ENCODE measurements at regions not wholly inside any gene's neighbourhood (a gene's known extent, or its start where the extent isn't known, plus 50 kb on each side); places are given as distances from the start of the nearest gene placed in this dataset.

GRCh38 chr5:27208051-27208450 is 169.7 kb upstream of the CDH9 start:
- Histone ChIP-seq H3K36me3 (ENCODE audit: control insufficient read depth in 1 of 2, insufficient read depth in 2 of 2, low read length in 2 of 2) (no peaks in the 10 kb centered on the region), H3K27ac (ENCODE audit: low read length) (no peak overlapping the region), H3K4me3 (ENCODE audit: low read depth in 1 of 2, low read length in 2 of 2) (no peak overlapping the region), H3K27me3 (ENCODE audit: low read depth, low read length) (no peaks in the 10 kb centered on the region), H3K9me3 (ENCODE audit: control insufficient read depth in 1 of 2, low read length in 2 of 2) (peaks cover 0 to 13% of the 10 kb centered on the region in 2 donors), H3K4me1 (ENCODE audit: control insufficient read depth in 1 of 2, insufficient read depth in 2 of 2, low read length in 2 of 2) (no peaks in the 10 kb centered on the region)

DNA sequence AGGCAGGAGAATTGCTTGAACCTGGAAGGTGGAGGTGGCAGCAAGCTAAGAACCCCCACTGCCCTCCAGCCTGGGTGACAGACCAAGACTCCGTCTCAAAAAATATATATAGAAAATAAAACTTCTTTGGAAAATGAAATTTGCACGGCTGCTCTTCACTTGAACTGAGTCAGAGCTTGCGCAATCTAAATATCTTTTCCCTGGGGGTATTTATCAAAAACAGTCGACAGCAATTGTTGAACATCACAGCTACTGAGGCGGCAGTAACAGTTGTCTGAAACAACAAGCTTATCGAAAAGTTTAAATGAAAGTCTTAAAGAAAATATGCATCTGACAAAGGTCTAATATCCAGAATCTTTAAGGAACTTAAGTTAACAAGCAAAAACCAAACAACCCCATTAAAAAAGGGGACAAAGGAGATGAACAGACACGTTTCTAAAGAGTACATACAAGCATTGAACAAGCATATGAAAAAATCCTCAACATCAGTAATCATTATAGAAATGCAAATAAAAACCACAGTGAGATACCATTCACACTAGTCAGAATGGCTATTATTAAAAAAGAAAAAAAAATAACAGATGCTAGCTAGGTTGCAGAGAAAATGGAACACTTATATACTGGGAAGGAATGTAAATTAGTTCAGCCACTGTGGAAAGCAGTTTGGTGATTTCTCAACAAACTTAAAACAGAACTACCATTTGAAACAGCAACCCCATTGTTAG is 153.6 kb upstream of the CDH9 start:
- H3K36me3 ChIP-seq (ENCODE audit: control insufficient read depth in 1 of 2, insufficient read depth in 2 of 2, low read length in 2 of 2), result no peaks in the 10 kb centered on the region
- no peaks in the 10 kb centered on the region for H3K9me3 ChIP-seq (ENCODE audit: control insufficient read depth in 1 of 2, low read length in 2 of 2)

DNA sequence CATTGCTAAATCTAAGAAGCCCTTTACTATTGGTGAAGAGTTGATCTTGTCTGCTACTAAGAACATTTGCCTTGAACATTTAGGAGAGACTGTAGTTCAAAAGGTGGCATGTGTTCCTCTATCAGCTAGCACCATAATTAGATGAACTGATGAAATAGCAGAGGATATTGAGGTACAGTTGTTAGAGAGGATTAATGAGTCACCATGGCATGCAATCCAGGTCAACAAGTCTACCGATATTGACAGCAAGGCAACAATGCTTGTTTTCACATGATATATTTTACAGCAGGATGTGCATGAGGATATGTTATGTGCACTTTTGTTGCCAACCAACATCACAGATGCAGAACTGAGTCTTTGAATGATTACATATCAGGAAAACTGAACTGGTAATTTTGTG is 134.3 kb upstream of the CDH9 start:
- Histone ChIP-seq H3K4me1 (ENCODE audit: control insufficient read depth in 1 of 2, insufficient read depth in 2 of 2, low read length in 2 of 2) (no peaks in the 10 kb centered on the region), H3K9me3 (ENCODE audit: control insufficient read depth in 1 of 2, low read length in 2 of 2) (no peaks in the 10 kb centered on the region), H3K4me3 (ENCODE audit: low read depth in 1 of 2, low read length in 2 of 2) (no peak overlapping the region), H3K27ac (ENCODE audit: low read length) (no peak overlapping the region), H3K36me3 (ENCODE audit: control insufficient read depth in 1 of 2, insufficient read depth in 2 of 2, low read length in 2 of 2) (no peaks in the 10 kb centered on the region), H3K27me3 (ENCODE audit: low read depth, low read length) (no peaks in the 10 kb centered on the region)

More for the DNA sequence above, 153.6 kb upstream of the CDH9 start:
- no peak overlapping the region for H3K4me3 ChIP-seq (ENCODE audit: low read depth in 1 of 2, low read length in 2 of 2)
- H3K27ac ChIP-seq (ENCODE audit: low read length), result no peak overlapping the region
- no peaks in the 10 kb centered on the region for H3K4me1 ChIP-seq (ENCODE audit: control insufficient read depth in 1 of 2, insufficient read depth in 2 of 2, low read length in 2 of 2)
- no peaks in the 10 kb centered on the region for H3K27me3 ChIP-seq (ENCODE audit: low read depth, low read length)

DNA sequence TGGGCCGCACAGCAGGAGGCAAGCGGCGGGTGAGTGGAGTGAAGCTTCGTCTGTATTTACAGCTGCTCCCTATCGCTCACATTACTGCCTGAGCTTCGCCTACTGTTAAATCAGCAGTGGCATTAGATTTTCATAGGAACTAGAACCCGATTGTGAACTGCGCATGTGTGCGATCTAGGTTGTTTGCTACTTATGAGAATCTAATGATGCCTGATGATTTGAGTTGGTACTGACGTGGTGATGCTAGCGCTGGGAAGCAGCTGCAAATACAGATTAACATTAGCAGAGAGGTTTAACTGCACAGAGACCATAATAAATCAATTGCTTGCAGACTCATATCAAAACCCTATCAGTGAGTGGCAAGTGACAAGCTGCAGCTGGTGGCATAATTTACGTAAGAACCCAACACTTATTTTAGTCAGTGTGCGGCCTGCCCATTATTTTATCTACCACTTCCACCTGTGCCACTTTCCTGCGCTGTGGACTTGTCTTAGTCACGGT is 133.4 kb upstream of the CDH9 start:
- no peaks in the 10 kb centered on the region for H3K9me3 ChIP-seq (ENCODE audit: control insufficient read depth in 1 of 2, low read length in 2 of 2)
- no peaks in the 10 kb centered on the region for H3K4me1 ChIP-seq (ENCODE audit: control insufficient read depth in 1 of 2, insufficient read depth in 2 of 2, low read length in 2 of 2)
- H3K4me3 ChIP-seq (ENCODE audit: low read depth in 1 of 2, low read length in 2 of 2), result no peak overlapping the region
- no peak overlapping the region for H3K27ac ChIP-seq (ENCODE audit: low read length)
- no peaks in the 10 kb centered on the region for H3K36me3 ChIP-seq (ENCODE audit: control insufficient read depth in 1 of 2, insufficient read depth in 2 of 2, low read length in 2 of 2)
- no peaks in the 10 kb centered on the region for H3K27me3 ChIP-seq (ENCODE audit: low read depth, low read length)

DNA sequence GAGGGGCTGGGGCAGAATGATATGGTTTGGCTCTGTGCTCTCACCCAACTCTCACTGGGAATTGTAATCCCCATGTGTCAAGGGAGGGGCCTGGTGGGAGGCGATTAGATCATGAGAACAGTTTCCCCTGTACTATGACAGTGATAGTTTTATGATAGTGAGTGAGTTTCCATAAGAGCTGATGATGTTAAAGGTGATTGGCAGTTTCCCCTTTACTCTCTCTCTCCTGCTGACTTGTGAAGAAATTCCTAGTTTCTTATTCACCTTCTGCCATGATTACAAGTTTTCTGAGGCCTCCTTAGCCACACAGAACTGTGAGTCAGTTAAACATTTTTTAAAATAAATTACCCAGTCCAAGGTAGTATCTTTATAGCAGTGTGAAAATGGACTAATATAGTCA is 120.4 kb upstream of the CDH9 start:
- Histone ChIP-seq H3K36me3 (ENCODE audit: control insufficient read depth in 1 of 2, insufficient read depth in 2 of 2, low read length in 2 of 2) (no peaks in the 10 kb centered on the region), H3K9me3 (ENCODE audit: control insufficient read depth in 1 of 2, low read length in 2 of 2) (peaks cover 5 to 15% of the 10 kb centered on the region in 2 donors), H3K27ac (ENCODE audit: low read length) (no peak overlapping the region), H3K27me3 (ENCODE audit: low read depth, low read length) (no peaks in the 10 kb centered on the region), H3K4me1 (ENCODE audit: control insufficient read depth in 1 of 2, insufficient read depth in 2 of 2, low read length in 2 of 2) (no peaks in the 10 kb centered on the region), H3K4me3 (ENCODE audit: low read depth in 1 of 2, low read length in 2 of 2) (no peak overlapping the region)

- H3K36me3 ChIP-seq (ENCODE audit: control insufficient read depth in 1 of 2, insufficient read depth in 2 of 2, low read length in 2 of 2), result no peaks in the 10 kb centered on the region
- no peaks in the 10 kb centered on the region for H3K4me1 ChIP-seq (ENCODE audit: control insufficient read depth in 1 of 2, insufficient read depth in 2 of 2, low read length in 2 of 2)
- H3K27ac ChIP-seq (ENCODE audit: low read length), result no peak overlapping the region
- H3K27me3 ChIP-seq (ENCODE audit: low read depth, low read length), result no peaks in the 10 kb centered on the region
- H3K9me3 ChIP-seq (ENCODE audit: control insufficient read depth in 1 of 2, low read length in 2 of 2), result peaks cover 5 to 15% of the 10 kb centered on the region in 2 donors
- no peak overlapping the region for H3K4me3 ChIP-seq (ENCODE audit: low read depth in 1 of 2, low read length in 2 of 2)
Measured at GRCh38 chr5:27158171-27158570, 119.8 kb upstream of the CDH9 start.

GRCh38 chr5:27144456-27144855 is 106.1 kb upstream of the CDH9 start:
- Histone ChIP-seq H3K27me3 (ENCODE audit: low read depth, low read length) (no peaks in the 10 kb centered on the region), H3K27ac (ENCODE audit: low read length) (no peak overlapping the region), H3K4me3 (ENCODE audit: low read depth in 1 of 2, low read length in 2 of 2) (no peak overlapping the region), H3K4me1 (ENCODE audit: control insufficient read depth in 1 of 2, insufficient read depth in 2 of 2, low read length in 2 of 2) (no peaks in the 10 kb centered on the region), H3K9me3 (ENCODE audit: control insufficient read depth in 1 of 2, low read length in 2 of 2) (no peaks in the 10 kb centered on the region), H3K36me3 (ENCODE audit: control insufficient read depth in 1 of 2, insufficient read depth in 2 of 2, low read length in 2 of 2) (no peaks in the 10 kb centered on the region)

DNA sequence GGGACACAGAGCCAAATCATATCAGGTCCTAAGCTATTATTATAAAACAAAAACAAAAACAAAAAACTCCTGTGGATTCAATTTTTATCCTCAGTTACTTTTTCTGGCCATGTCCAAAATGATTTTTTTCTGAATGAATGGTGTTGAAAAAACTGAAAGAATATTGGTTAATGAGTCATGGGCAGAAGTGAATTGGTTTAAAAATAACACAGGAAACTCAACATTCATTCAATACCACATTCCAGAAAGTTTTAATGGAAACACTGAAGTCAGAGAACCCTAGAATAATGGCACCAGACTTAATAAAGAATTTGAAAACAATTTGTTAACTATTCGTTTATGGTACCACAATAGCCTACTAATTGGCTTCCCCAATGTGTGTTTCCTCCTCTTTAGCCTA is 102.4 kb upstream of the CDH9 start:
- Histone ChIP-seq H3K27ac (ENCODE audit: low read length) (no peak overlapping the region), H3K36me3 (ENCODE audit: control insufficient read depth in 1 of 2, insufficient read depth in 2 of 2, low read length in 2 of 2) (no peaks in the 10 kb centered on the region), H3K27me3 (ENCODE audit: low read depth, low read length) (no peaks in the 10 kb centered on the region), H3K4me3 (ENCODE audit: low read depth in 1 of 2, low read length in 2 of 2) (no peak overlapping the region), H3K4me1 (ENCODE audit: control insufficient read depth in 1 of 2, insufficient read depth in 2 of 2, low read length in 2 of 2) (no peaks in the 10 kb centered on the region), H3K9me3 (ENCODE audit: control insufficient read depth in 1 of 2, low read length in 2 of 2) (no peaks in the 10 kb centered on the region)

DNA sequence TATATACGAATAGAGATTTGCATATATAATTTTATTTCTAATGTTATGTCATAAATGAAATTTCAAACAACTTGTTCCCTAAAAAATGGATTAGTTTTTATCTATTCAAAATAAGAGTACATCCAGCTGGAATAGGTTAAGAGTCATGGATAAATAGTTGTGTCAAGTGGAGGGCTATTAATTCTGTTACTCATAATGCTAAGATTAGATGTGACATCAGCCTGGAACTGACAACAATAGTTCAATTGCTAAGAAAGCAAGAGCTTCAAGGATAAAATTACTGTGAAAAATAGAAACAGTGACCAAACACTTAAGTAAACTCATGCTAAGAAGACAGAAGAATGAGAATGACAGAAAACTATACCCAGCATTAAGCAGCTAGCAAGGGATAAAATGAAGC is 92.2 kb upstream of the CDH9 start:
- Histone ChIP-seq H3K4me1 (ENCODE audit: control insufficient read depth in 1 of 2, insufficient read depth in 2 of 2, low read length in 2 of 2) (no peaks in the 10 kb centered on the region), H3K36me3 (ENCODE audit: control insufficient read depth in 1 of 2, insufficient read depth in 2 of 2, low read length in 2 of 2) (no peaks in the 10 kb centered on the region), H3K4me3 (ENCODE audit: low read depth in 1 of 2, low read length in 2 of 2) (no peak overlapping the region), H3K27me3 (ENCODE audit: low read depth, low read length) (no peaks in the 10 kb centered on the region), H3K9me3 (ENCODE audit: control insufficient read depth in 1 of 2, low read length in 2 of 2) (no peaks in the 10 kb centered on the region), H3K27ac (ENCODE audit: low read length) (no peak overlapping the region)

GRCh38 chr5:27129926-27130325 is 91.5 kb upstream of the CDH9 start:
- Histone ChIP-seq H3K4me3 (ENCODE audit: low read depth in 1 of 2, low read length in 2 of 2) (no peak overlapping the region), H3K4me1 (ENCODE audit: control insufficient read depth in 1 of 2, insufficient read depth in 2 of 2, low read length in 2 of 2) (no peaks in the 10 kb centered on the region), H3K36me3 (ENCODE audit: control insufficient read depth in 1 of 2, insufficient read depth in 2 of 2, low read length in 2 of 2) (no peaks in the 10 kb centered on the region), H3K27me3 (ENCODE audit: low read depth, low read length) (no peaks in the 10 kb centered on the region), H3K9me3 (ENCODE audit: control insufficient read depth in 1 of 2, low read length in 2 of 2) (no peaks in the 10 kb centered on the region), H3K27ac (ENCODE audit: low read length) (no peak overlapping the region)

DNA sequence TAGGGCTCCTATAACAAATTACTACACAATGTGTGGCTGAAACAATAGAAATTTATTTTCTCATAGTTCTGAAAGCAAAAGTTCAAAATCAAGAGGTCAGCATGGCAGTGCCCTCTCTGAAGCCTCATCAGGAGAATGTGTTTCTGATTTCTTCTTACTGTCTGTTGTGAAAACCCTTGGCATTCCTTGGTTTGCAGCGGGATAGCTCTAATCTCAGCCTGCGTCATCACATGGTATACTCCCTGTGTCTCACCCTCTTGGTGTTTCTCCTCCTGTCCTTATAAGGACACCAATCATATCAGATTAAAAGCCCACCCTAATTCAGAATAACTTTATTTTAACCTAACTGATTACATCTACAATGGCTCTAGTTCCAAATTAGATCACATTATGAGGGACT is 87.5 kb upstream of the CDH9 start:
- H3K4me3 ChIP-seq (ENCODE audit: low read depth in 1 of 2, low read length in 2 of 2), result no peak overlapping the region
- no peaks in the 10 kb centered on the region for H3K27me3 ChIP-seq (ENCODE audit: low read depth, low read length)
- H3K36me3 ChIP-seq (ENCODE audit: control insufficient read depth in 1 of 2, insufficient read depth in 2 of 2, low read length in 2 of 2), result no peaks in the 10 kb centered on the region
- H3K27ac ChIP-seq (ENCODE audit: low read length), result no peak overlapping the region
- no peaks in the 10 kb centered on the region for H3K9me3 ChIP-seq (ENCODE audit: control insufficient read depth in 1 of 2, low read length in 2 of 2)
- H3K4me1 ChIP-seq (ENCODE audit: control insufficient read depth in 1 of 2, insufficient read depth in 2 of 2, low read length in 2 of 2), result no peaks in the 10 kb centered on the region

- Histone ChIP-seq H3K27ac (ENCODE audit: low read length) (no peak overlapping the region), H3K4me3 (ENCODE audit: low read depth in 1 of 2, low read length in 2 of 2) (no peak overlapping the region), H3K9me3 (ENCODE audit: control insufficient read depth in 1 of 2, low read length in 2 of 2) (no peaks in the 10 kb centered on the region), H3K36me3 (ENCODE audit: control insufficient read depth in 1 of 2, insufficient read depth in 2 of 2, low read length in 2 of 2) (no peaks in the 10 kb centered on the region), H3K4me1 (ENCODE audit: control insufficient read depth in 1 of 2, insufficient read depth in 2 of 2, low read length in 2 of 2) (no peaks in the 10 kb centered on the region), H3K27me3 (ENCODE audit: low read depth, low read length) (no peaks in the 10 kb centered on the region)
Measured at GRCh38 chr5:27124590-27124989, 86.2 kb upstream of the CDH9 start.

Measured in muscle layer of duodenum (tissue), 2 donors.